K562 (cell line): ENCODE measurements at regions not wholly inside any gene's neighbourhood (a gene's known extent, or its start where the extent isn't known, plus 50 kb on each side); places are given as distances from the start of the nearest gene placed in this dataset.
"Not testable (repeated sequence)": the region's sequence is repeated elsewhere in the genome, so short reads cannot be mapped to it uniquely, and the experiment has no call there.

Source experiments
- ATAC-seq: fragments of 200-7000 bp; cut with Tn5 transposase; 3 replicates; pipeline ENCODE4 v1.9.1; 2020; ENCODE audit warnings: moderate library complexity
- BruUV-seq: library from RNA; stranded (reverse); fragments of 400-500 nt; replicated peaks from 2 replicates; lab custom pipeline; 2021; lab: Mats Ljungman, UMichigan
- CTCF ChIA-PET: fragments of 300-600 bp; formaldehyde crosslinking; extraction: SDS; loops from one replicate; lab custom pipeline; 2021; ENCODE audit warnings: low intra/inter-chr PET ratio; lab: Yijun Ruan, JAX
- POLR2A ChIA-PET: fragments of 300-600, 350-650 bp; sonication (Branson Sonifier 250); formaldehyde crosslinking; extraction: SDS; loops from one replicate; lab custom pipeline; 2021; ENCODE audit warnings: antibody characterized with exemption, inconsistent platforms; lab: Yijun Ruan, JAX
- DNase-seq, 4 experiments: peaks; one replicate each; pipeline versions ENCODE4 v3.0.0 to v3.0.0-alpha.2; 2011 to 2018; ENCODE audit warnings: low spot score in 3 of 4, mixed read lengths in 3 of 4; ENCODE audit errors: extremely low read depth in 1 of 4
- FAIRE-seq: peaks from 2 replicates; lab custom pipeline; 2011; peaks lifted over from hg19 to GRCh38; lab: Jason Lieb, UNC
- H2AFZ ChIP-seq: 2 replicates; pipeline ENCODE4 v1.6.0; 2011; ENCODE audit warnings: low read depth, low read length, control low read depth, inconsistent platforms
- H3K27ac ChIP-seq: fragments of 200-600 bp; 3 replicates; pipeline ENCODE4 v1.8.0; 2011; ENCODE audit warnings: low read depth, mild to moderate bottlenecking, control low read depth, inconsistent platforms, low read length, moderate library complexity, mixed read lengths; ENCODE audit errors: extremely low read depth
- H3K27me3 ChIP-seq, 2 experiments: fragments of 300-600 bp in 1 of 2; 2 replicates in 1 of 2; 3 replicates in 1 of 2; pipeline versions ENCODE4 v1.6.0 to v1.8.0; 2011; ENCODE audit warnings: inconsistent platforms in 2 of 2, low read length in 2 of 2, mild to moderate bottlenecking in 1 of 2, mixed read lengths in 1 of 2, moderate library complexity in 1 of 2; ENCODE audit not compliant: control insufficient read depth in 2 of 2, insufficient read depth in 2 of 2
- H3K36me3 ChIP-seq: fragments of 300-600 bp; 3 replicates; pipeline ENCODE4 v1.8.0; 2011; ENCODE audit warnings: mild to moderate bottlenecking, low read length, inconsistent platforms; ENCODE audit not compliant: control insufficient read depth, insufficient read depth
- H3K4me1 ChIP-seq, 2 experiments: fragments of 200-600 bp in 1 of 2; replicated peaks in 1 of 2; 2 replicates in 1 of 2; 3 replicates in 1 of 2; pipeline versions ENCODE4 v1.5.1 to v1.8.0; 2011; ENCODE audit warnings: inconsistent platforms in 2 of 2, low read length in 2 of 2, mild to moderate bottlenecking in 1 of 2, mixed read lengths in 1 of 2, moderate library complexity in 1 of 2; ENCODE audit not compliant: control insufficient read depth in 2 of 2, insufficient read depth in 2 of 2
- H3K4me2 ChIP-seq: 2 replicates; pipeline ENCODE4 v1.6.1; 2011; ENCODE audit warnings: low read length, control low read depth, inconsistent platforms, mixed read lengths; ENCODE audit not compliant: insufficient read depth
- H3K4me3 ChIP-seq: fragments of 200-600 bp; sonication (generic), shearing (Covaris generic); 2 replicates; pipeline ENCODE4 v1.5.1; 2016; ENCODE audit warnings: control low read depth, inconsistent platforms
- H3K79me2 ChIP-seq: fragments of 200-600 bp; 3 replicates; pipeline ENCODE4 v1.8.0; 2011; ENCODE audit warnings: low read length, inconsistent platforms; ENCODE audit not compliant: control insufficient read depth, insufficient read depth
- H3K9ac ChIP-seq, 2 experiments: 2 replicates each; pipeline versions ENCODE4 v1.6.0 to v1.6.1; 2011; ENCODE audit warnings: low read depth in 2 of 2, low read length in 2 of 2, control low read depth in 1 of 2, inconsistent platforms in 1 of 2, mild to moderate bottlenecking in 1 of 2, mixed read lengths in 1 of 2; ENCODE audit not compliant: insufficient read depth in 1 of 2
- H3K9me1 ChIP-seq: one replicate; pipeline ENCODE4 v1.6.0; 2011; ENCODE audit warnings: inconsistent platforms, mild to moderate bottlenecking, low read length, moderate library complexity; ENCODE audit not compliant: control insufficient read depth, insufficient read depth
- H3K9me3 ChIP-seq: replicated peaks from 2 replicates; pipeline ENCODE4 v1.5.1; 2011; ENCODE audit warnings: low read depth, low read length, inconsistent platforms; ENCODE audit not compliant: control insufficient read depth, insufficient read depth
- H4K20me1 ChIP-seq: replicated peaks from 2 replicates; pipeline ENCODE4 v1.6.1; 2011; ENCODE audit warnings: low read length, inconsistent platforms, mixed read lengths; ENCODE audit not compliant: control insufficient read depth, insufficient read depth
- DACH1 ChIP-seq: fragments of 450-650 bp; IDR thresholded peaks from 2 replicates; pipeline ENCODE4 v1.6.1; 2018; ENCODE audit not compliant: partially characterized antibody
- RBM25 ChIP-seq: fragments of 200-400 bp; formaldehyde crosslinking; IDR thresholded peaks from 2 replicates; pipeline ENCODE4 v1.6.1; 2018; ENCODE audit warnings: low read length, low read depth, moderate library complexity; ENCODE audit not compliant: severe bottlenecking
- THRAP3 ChIP-seq: fragments of 450-650 bp; IDR thresholded peaks from 2 replicates; pipeline ENCODE4 v1.6.1; 2016; ENCODE audit warnings: mild to moderate bottlenecking, inconsistent platforms, borderline replicate concordance
- ZNF146 ChIP-seq: IDR thresholded peaks from one replicate; pipeline ENCODE4 v1.6.1; 2018; ENCODE audit warnings: missing compliant biosample characterization; ENCODE audit not compliant: unreplicated experiment
- ZNF785 ChIP-seq: fragments of 250-450 bp; sonication (Bioruptor Pico); IDR thresholded peaks from 2 replicates; pipeline ENCODE4 v1.4.0; 2020; ENCODE audit warnings: mild to moderate bottlenecking
- WGBS: fragments of 100-300 bp; shearing (Covaris generic); methylation state at CpG from one replicate; pipeline ENCODE4 v1.1.6; 2016; ENCODE audit warnings: low coverage, mixed read lengths; ENCODE audit not compliant: insufficient coverage; ENCODE audit errors: missing lambda C conversion rate; 5-methylcytosine and 5-hydroxymethylcytosine counted together
- in situ Hi-C: fragments of 300-500 bp; cut with MboI; formaldehyde crosslinking; loops from 4 replicates; pipeline ENCODE4 v1.15.0; 2018; ENCODE audit warnings: inconsistent platforms, mixed read lengths
- intact Hi-C: fragments of 100-400 bp; cut with micrococcal nuclease; formaldehyde crosslinking; loops from 2 replicates; pipeline ENCODE4 v1.14.2; 2022

DNA sequence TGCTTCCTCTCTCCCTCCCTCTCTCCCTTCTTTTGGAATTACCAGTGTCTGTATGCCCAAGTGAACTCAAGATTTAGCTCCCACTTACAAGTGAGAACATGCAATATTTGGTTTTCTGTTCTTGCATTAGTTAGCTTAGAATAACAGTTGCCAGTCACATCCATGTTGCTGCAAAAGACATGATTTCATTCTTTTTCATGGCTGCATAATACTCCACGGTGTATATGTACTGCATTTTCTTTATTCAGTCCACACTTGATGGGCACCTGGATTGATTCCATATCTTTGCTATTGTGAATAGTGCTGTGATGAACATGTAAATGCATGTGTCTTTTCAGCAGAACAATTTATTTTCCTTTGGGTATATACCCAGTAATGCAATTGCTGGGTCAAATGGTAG is 97.5 kb upstream of the GRAMD1B start:
- H3K4me2 ChIP-seq, BruUV-seq, H3K9me3 ChIP-seq, H3K27me3 ChIP-seq, in situ Hi-C loops, H3K4me1 ChIP-seq, H2AFZ ChIP-seq, H3K27ac ChIP-seq, H4K20me1 ChIP-seq, CTCF ChIA-PET, POLR2A ChIA-PET, H3K36me3 ChIP-seq, H3K4me3 ChIP-seq, ATAC-seq, H3K9ac ChIP-seq, H3K9me1 ChIP-seq, DNase-seq, H3K79me2 ChIP-seq, FAIRE-seq, intact Hi-C loops: not testable (repeated sequence)
- TF ChIP-seq ZNF146 (CRISPR knock-in tag) (peak; percentile 87), RBM25 (peak; percentile 37)
- 0% methylated on average over 1 of the region's 1 CpG for WGBS

DNA sequence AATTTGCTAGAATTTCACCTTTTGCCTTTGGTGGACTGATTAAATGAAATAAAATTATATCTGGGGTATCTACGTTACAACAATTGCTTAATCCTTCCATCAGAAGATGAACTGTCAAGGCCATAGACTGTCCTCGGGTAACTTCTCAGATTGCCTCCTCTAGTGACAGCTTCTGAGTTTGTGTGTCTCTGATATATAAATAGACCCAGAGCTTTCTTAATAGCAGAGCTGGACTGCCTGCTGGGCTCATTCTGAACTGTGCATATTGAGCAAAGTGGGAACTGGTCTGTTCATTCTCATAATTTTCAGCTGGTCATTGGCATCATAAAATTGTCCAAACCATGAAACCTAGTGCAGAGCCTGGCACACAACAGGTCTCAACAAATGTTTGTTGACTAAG is 99.1 kb upstream of the GRAMD1B start:
- no peaks in the 10 kb centered on the region for H3K36me3 ChIP-seq
- ATAC-seq (no peak), DNase-seq (no peak), FAIRE-seq (no peak)
- no peaks in the 10 kb centered on the region for H3K79me2 ChIP-seq
- H4K20me1 ChIP-seq = no peaks in the 10 kb centered on the region
- intact Hi-C loops (no loop called here), in situ Hi-C loops (no loop called here)
- H3K9ac ChIP-seq = no peak overlapping the region
- no peaks in the 10 kb centered on the region for H3K27me3 ChIP-seq
- BruUV-seq = no TSS peak
- 0% methylated on average over 2 of the region's 2 CpGs for WGBS
- H2AFZ ChIP-seq = no peak overlapping the region
- H3K4me3 ChIP-seq = no peak overlapping the region
- ChIA-PET CTCF (no interaction called here), POLR2A (no interaction called here)
- TF ChIP-seq DACH1 (no peak), THRAP3 (no peak), ZNF785 (CRISPR knock-in tag) (no peak)
- no peak overlapping the region for H3K4me2 ChIP-seq
- H3K9me3 ChIP-seq = no peaks in the 10 kb centered on the region
- no peak overlapping the region for H3K27ac ChIP-seq
- no peaks in the 10 kb centered on the region for H3K9me1 ChIP-seq
- H3K4me1 ChIP-seq = no peaks in the 10 kb centered on the region
